ENCODE measurements at regions not wholly inside any gene's neighbourhood (a gene's known extent, or its start where the extent isn't known, plus 50 kb on each side); places are given as distances from the start of the nearest gene placed in this dataset.

DNA sequence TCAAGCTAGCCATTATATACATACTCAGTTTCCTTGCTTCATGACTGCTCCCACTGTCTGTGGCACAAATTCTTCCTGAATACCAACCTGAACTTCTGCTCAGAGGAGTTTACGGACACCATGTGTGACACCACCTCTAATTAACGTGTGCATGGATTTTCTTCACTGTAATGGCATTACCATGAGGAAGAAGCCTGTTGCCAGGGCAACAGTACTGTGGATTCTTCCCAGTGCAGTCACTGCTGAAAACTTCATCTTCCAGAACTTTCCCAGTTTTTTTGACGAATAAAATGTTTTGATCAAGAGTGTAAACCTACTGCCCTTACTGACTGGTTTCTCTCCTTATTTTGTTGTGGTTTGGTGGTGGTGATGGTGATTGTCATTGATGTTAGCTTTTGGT is 444.3 kb upstream of the NRSN1 start:
- H2BK5ac ChIP-seq (ENCODE audit: insufficient read length, low read length), result no peak overlapping the region
- H4K20me1 ChIP-seq (ENCODE audit: control insufficient read depth, insufficient read depth, insufficient read length), result no peaks in the 10 kb centered on the region
- H3K4me2 ChIP-seq (ENCODE audit: insufficient read depth, insufficient read length, low read length), result no peak overlapping the region
- H3K9me3 ChIP-seq (ENCODE audit: control insufficient read depth, low read depth, low read length), result no peaks in the 10 kb centered on the region
- Mint-ChIP-seq H3K27ac (no peak overlapping the region), H3K4me1 (peaks cover 9 to 11% of the 10 kb centered on the region in 2 experiments), H3K36me3 (ENCODE audit: insufficient read depth in 1 of 3, low read depth in 3 of 3) (no peaks in the 10 kb centered on the region), H3K27me3 (ENCODE audit: low read depth) (no peaks in the 10 kb centered on the region), H3K9me3 (no peaks in the 10 kb centered on the region), H3K4me3 (no peak overlapping the region)
- H3K27me3 ChIP-seq (ENCODE audit: insufficient read depth, low read length), result no peaks in the 10 kb centered on the region
- H4K5ac ChIP-seq (ENCODE audit: insufficient read length, low read depth, low read length), result no peak overlapping the region
- no peak overlapping the region for H3K56ac ChIP-seq (ENCODE audit: insufficient read length, low read depth, low read length)
- no peak overlapping the region for H4K8ac ChIP-seq (replicated peaks; ENCODE audit: insufficient read length, low read depth, low read length)
- no peak overlapping the region for H3K14ac ChIP-seq (ENCODE audit: insufficient read depth, low read length)
- TF ChIP-seq, protein P1, sequence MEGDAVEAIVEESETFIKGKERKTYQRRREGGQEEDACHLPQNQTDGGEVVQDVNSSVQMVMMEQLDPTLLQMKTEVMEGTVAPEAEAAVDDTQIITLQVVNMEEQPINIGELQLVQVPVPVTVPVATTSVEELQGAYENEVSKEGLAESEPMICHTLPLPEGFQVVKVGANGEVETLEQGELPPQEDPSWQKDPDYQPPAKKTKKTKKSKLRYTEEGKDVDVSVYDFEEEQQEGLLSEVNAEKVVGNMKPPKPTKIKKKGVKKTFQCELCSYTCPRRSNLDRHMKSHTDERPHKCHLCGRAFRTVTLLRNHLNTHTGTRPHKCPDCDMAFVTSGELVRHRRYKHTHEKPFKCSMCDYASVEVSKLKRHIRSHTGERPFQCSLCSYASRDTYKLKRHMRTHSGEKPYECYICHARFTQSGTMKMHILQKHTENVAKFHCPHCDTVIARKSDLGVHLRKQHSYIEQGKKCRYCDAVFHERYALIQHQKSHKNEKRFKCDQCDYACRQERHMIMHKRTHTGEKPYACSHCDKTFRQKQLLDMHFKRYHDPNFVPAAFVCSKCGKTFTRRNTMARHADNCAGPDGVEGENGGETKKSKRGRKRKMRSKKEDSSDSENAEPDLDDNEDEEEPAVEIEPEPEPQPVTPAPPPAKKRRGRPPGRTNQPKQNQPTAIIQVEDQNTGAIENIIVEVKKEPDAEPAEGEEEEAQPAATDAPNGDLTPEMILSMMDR (conservative IDR thresholded peaks at IDR 0.05), result no peak
- H3K9ac ChIP-seq (ENCODE audit: extremely low read depth, insufficient read length, low read length), result no peak overlapping the region
- no peaks in the 10 kb centered on the region for H3K23me2 ChIP-seq (ENCODE audit: insufficient read length, low read depth, low read length, poor library complexity, severe bottlenecking)
- no peak overlapping the region for H2AK5ac ChIP-seq (ENCODE audit: insufficient read length, low read length)
- H3K79me2 ChIP-seq (ENCODE audit: insufficient read depth, low read length), result no peaks in the 10 kb centered on the region
- no peak overlapping the region for H3K18ac ChIP-seq (ENCODE audit: insufficient read length, low read depth, low read length)
- H3T11ph ChIP-seq (ENCODE audit: low read length), result no peak overlapping the region
- DNase-seq, result no peak
- no peak overlapping the region for H2BK12ac ChIP-seq (ENCODE audit: insufficient read length, low read depth, low read length)
- H3K23ac ChIP-seq (ENCODE audit: insufficient read length, low read depth, low read length), result no peak overlapping the region
- H3K27ac ChIP-seq (ENCODE audit: insufficient read length, low read depth, low read length), result no peak overlapping the region
- no peak overlapping the region for H2BK120ac ChIP-seq (ENCODE audit: low read depth, low read length, poor library complexity, severe bottlenecking)
- H3K79me1 ChIP-seq (ENCODE audit: insufficient read depth, low read depth, low read length, poor library complexity, severe bottlenecking), result no peaks in the 10 kb centered on the region
- H4K91ac ChIP-seq (ENCODE audit: insufficient read length, low read depth, low read length), result no peak overlapping the region
- H3K4ac ChIP-seq (ENCODE audit: low read depth, low read length), result no peak overlapping the region
- H2AFZ ChIP-seq (ENCODE audit: low read length), result no peak overlapping the region
- H3K4me1 ChIP-seq (ENCODE audit: insufficient read depth, low read length), result peaks cover 2% of the 10 kb centered on the region; the same call in 1 of the 2 replicates
- no peak overlapping the region for H2BK15ac ChIP-seq (ENCODE audit: low read depth, low read length)
- H2BK20ac ChIP-seq (ENCODE audit: low read depth, low read length, poor library complexity, severe bottlenecking), result no peak overlapping the region
- WGBS (ENCODE audit: extremely low coverage, insufficient read length, low lambda C conversion rate), result no CpG with 5 or more reads among the region's 3 CpGs
